ENCODE measurements at regions not wholly inside any gene's neighbourhood (a gene's known extent, or its start where the extent isn't known, plus 50 kb on each side); places are given as distances from the start of the nearest gene placed in this dataset.
"Not testable (repeated sequence)": the region's sequence is repeated elsewhere in the genome, so short reads cannot be mapped to it uniquely, and the experiment has no call there.

GRCh38 chr10:21347043-21347784 is 178.3 kb downstream of the SKIDA1 start:
- dilution Hi-C loops (cut with MboI; ENCODE audit: extremely low pct_ligation_motif_present, low sequenced_read_pairs), result no loop called here
- no peak for FAIRE-seq

GRCh38 chr10:21343087-21343486 is 182.4 kb downstream of the SKIDA1 start:
- H3K4me2 ChIP-seq (ENCODE audit: control insufficient read depth, extremely low read depth, insufficient read depth, low read depth, low read length), result no peak overlapping the region
- DNase-seq (ENCODE audit: low read depth, low spot score) (no peak), FAIRE-seq (no peak)
- H3K27me3 ChIP-seq (ENCODE audit: control insufficient read depth, extremely low read depth, insufficient read depth, low read length), result no peaks in the 10 kb centered on the region
- H3K36me3 ChIP-seq (ENCODE audit: control insufficient read depth in 2 of 2, extremely low read depth in 1 of 2, insufficient read depth in 2 of 2, low read length in 2 of 2), result no peaks in the 10 kb centered on the region
- no peaks in the 10 kb centered on the region for H4K20me1 ChIP-seq (ENCODE audit: control insufficient read depth, extremely low read depth, insufficient read depth, low read length)
- no peaks in the 10 kb centered on the region for H3K9me1 ChIP-seq (ENCODE audit: control insufficient read depth, extremely low read depth, insufficient read depth, low read length)
- H3K27ac ChIP-seq (ENCODE audit: control insufficient read depth, insufficient read depth, low read length), result no peak overlapping the region
- H3K9me3 ChIP-seq (ENCODE audit: control insufficient read depth, low read depth, low read length), result no peaks in the 10 kb centered on the region
- no peak overlapping the region for H2AFZ ChIP-seq (ENCODE audit: control insufficient read depth, low read length)
- H3K4me3 ChIP-seq (ENCODE audit: control insufficient read depth in 2 of 3, extremely low read depth in 1 of 3, insufficient read depth in 2 of 3, low read depth in 1 of 3, low read length in 3 of 3), result no peak overlapping the region
- peaks cover 4% of the 10 kb centered on the region for H3K4me1 ChIP-seq (ENCODE audit: control insufficient read depth, extremely low read depth, insufficient read depth, low read length)
- H3K9ac ChIP-seq (ENCODE audit: control insufficient read depth, extremely low read depth, insufficient read depth, low read length), result no peak overlapping the region
- no peaks in the 10 kb centered on the region for H3K79me2 ChIP-seq (ENCODE audit: control insufficient read depth, insufficient read depth, low read length)
- dilution Hi-C loops (cut with MboI; ENCODE audit: extremely low pct_ligation_motif_present, low sequenced_read_pairs), result no loop called here
- TF ChIP-seq, protein P1, sequence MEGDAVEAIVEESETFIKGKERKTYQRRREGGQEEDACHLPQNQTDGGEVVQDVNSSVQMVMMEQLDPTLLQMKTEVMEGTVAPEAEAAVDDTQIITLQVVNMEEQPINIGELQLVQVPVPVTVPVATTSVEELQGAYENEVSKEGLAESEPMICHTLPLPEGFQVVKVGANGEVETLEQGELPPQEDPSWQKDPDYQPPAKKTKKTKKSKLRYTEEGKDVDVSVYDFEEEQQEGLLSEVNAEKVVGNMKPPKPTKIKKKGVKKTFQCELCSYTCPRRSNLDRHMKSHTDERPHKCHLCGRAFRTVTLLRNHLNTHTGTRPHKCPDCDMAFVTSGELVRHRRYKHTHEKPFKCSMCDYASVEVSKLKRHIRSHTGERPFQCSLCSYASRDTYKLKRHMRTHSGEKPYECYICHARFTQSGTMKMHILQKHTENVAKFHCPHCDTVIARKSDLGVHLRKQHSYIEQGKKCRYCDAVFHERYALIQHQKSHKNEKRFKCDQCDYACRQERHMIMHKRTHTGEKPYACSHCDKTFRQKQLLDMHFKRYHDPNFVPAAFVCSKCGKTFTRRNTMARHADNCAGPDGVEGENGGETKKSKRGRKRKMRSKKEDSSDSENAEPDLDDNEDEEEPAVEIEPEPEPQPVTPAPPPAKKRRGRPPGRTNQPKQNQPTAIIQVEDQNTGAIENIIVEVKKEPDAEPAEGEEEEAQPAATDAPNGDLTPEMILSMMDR (optimal IDR thresholded peaks at IDR 0.05 in 1 of 3, IDR thresholded peaks at IDR 0.05 in 1 of 3, conservative IDR thresholded peaks at IDR 0.05 in 1 of 3; ENCODE audit: extremely low read depth in 1 of 3, insufficient read depth in 2 of 3, low read length in 3 of 3), result no peak
- no peak for TF ChIP-seq EZH2 (IDR thresholded peaks at IDR 0.05; ENCODE audit: low read length)

More at GRCh38 chr10:21347043-21347784, 178.3 kb downstream of the SKIDA1 start:
- DNase-seq (ENCODE audit: low read depth, low spot score), result no peak
- Histone ChIP-seq H3K4me3 (ENCODE audit: control insufficient read depth in 2 of 3, extremely low read depth in 1 of 3, insufficient read depth in 2 of 3, low read depth in 1 of 3, low read length in 3 of 3) (no peak overlapping the region), H3K4me2 (ENCODE audit: control insufficient read depth, extremely low read depth, insufficient read depth, low read depth, low read length) (no peak overlapping the region), H3K9me3 (ENCODE audit: control insufficient read depth, low read depth, low read length) (no peaks in the 10 kb centered on the region), H3K4me1 (ENCODE audit: control insufficient read depth, extremely low read depth, insufficient read depth, low read length) (peaks cover 5% of the 10 kb centered on the region), H3K9me1 (ENCODE audit: control insufficient read depth, extremely low read depth, insufficient read depth, low read length) (no peaks in the 10 kb centered on the region), H2AFZ (ENCODE audit: control insufficient read depth, low read length) (no peak overlapping the region), H4K20me1 (ENCODE audit: control insufficient read depth, extremely low read depth, insufficient read depth, low read length) (no peaks in the 10 kb centered on the region), H3K36me3 (ENCODE audit: control insufficient read depth in 2 of 2, extremely low read depth in 1 of 2, insufficient read depth in 2 of 2, low read length in 2 of 2) (no peaks in the 10 kb centered on the region), H3K9ac (ENCODE audit: control insufficient read depth, extremely low read depth, insufficient read depth, low read length) (no peak overlapping the region), H3K27ac (ENCODE audit: control insufficient read depth, insufficient read depth, low read length) (no peak overlapping the region), H3K27me3 (ENCODE audit: control insufficient read depth, extremely low read depth, insufficient read depth, low read length) (no peaks in the 10 kb centered on the region), H3K79me2 (ENCODE audit: control insufficient read depth, insufficient read depth, low read length) (no peaks in the 10 kb centered on the region)
- TF ChIP-seq, protein P1 (optimal IDR thresholded peaks at IDR 0.05 in 1 of 3, IDR thresholded peaks at IDR 0.05 in 1 of 3, conservative IDR thresholded peaks at IDR 0.05 in 1 of 3; ENCODE audit: extremely low read depth in 1 of 3, insufficient read depth in 2 of 3, low read length in 3 of 3), result no peak
- TF ChIP-seq EZH2 (IDR thresholded peaks at IDR 0.05; ENCODE audit: low read length), result no peak

- dilution Hi-C loops (cut with MboI; ENCODE audit: extremely low pct_ligation_motif_present, low sequenced_read_pairs); H3K4me3 ChIP-seq (ENCODE audit: control insufficient read depth in 2 of 3, extremely low read depth in 1 of 3, insufficient read depth in 2 of 3, low read depth in 1 of 3, low read length in 3 of 3); H3K9me1 ChIP-seq (ENCODE audit: control insufficient read depth, extremely low read depth, insufficient read depth, low read length); H3K4me1 ChIP-seq (ENCODE audit: control insufficient read depth, extremely low read depth, insufficient read depth, low read length); H2AFZ ChIP-seq (ENCODE audit: control insufficient read depth, low read length); H3K4me2 ChIP-seq (ENCODE audit: control insufficient read depth, extremely low read depth, insufficient read depth, low read depth, low read length); H4K20me1 ChIP-seq (ENCODE audit: control insufficient read depth, extremely low read depth, insufficient read depth, low read length); H3K9ac ChIP-seq (ENCODE audit: control insufficient read depth, extremely low read depth, insufficient read depth, low read length); H3K27ac ChIP-seq (ENCODE audit: control insufficient read depth, insufficient read depth, low read length); FAIRE-seq; H3K79me2 ChIP-seq (ENCODE audit: control insufficient read depth, insufficient read depth, low read length); H3K36me3 ChIP-seq (ENCODE audit: control insufficient read depth in 2 of 2, extremely low read depth in 1 of 2, insufficient read depth in 2 of 2, low read length in 2 of 2); H3K9me3 ChIP-seq (ENCODE audit: control insufficient read depth, low read depth, low read length); H3K27me3 ChIP-seq (ENCODE audit: control insufficient read depth, extremely low read depth, insufficient read depth, low read length); DNase-seq (ENCODE audit: low read depth, low spot score): not testable (repeated sequence)
Measured at GRCh38 chr10:21342499-21342898, 183.0 kb downstream of the SKIDA1 start.

All from keratinocyte (primary cell).